ENCODE measurements at regions not wholly inside any gene's neighbourhood (a gene's known extent, or its start where the extent isn't known, plus 50 kb on each side); places are given as distances from the start of the nearest gene placed in this dataset.
"Not testable (repeated sequence)": the region's sequence is repeated elsewhere in the genome, so short reads cannot be mapped to it uniquely, and the experiment has no call there.

GRCh38 chr11:22435582-22435981 lies 97.4 kb downstream of the SLC17A6 start:
- not testable (repeated sequence) for TF ChIP-seq CTCF (IDR thresholded peaks at IDR 0.05; ENCODE audit: low read length); EZH2phosphoT487 (IDR thresholded peaks at IDR 0.05; ENCODE audit: low read length); EZH2 (optimal IDR thresholded peaks at IDR 0.05; ENCODE audit: low read depth, low read length)
